ENCODE measurements at regions not wholly inside any gene's neighbourhood (a gene's known extent, or its start where the extent isn't known, plus 50 kb on each side); places are given as distances from the start of the nearest gene placed in this dataset.

DNA sequence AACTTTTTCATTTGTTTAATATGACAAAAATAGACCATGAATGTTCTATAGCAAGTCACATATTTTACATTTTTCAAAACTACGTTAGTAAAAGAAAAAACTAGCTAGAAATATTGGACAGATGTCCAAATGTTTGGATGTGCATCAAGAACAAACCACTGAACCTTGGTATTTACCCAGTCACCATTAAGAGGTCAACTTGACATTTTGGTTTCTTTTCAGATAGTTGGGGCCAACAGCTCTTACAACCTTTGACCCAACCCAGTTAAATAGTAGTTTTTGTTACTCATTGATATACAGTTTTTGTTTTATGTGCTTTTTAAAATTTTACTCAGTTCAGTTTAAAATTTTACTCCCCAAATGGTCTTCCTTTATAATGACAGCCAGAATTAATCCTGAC, 238.7 kb upstream of the TET2 start:
- intact Hi-C loops (cut with DNase I; ENCODE audit: low total_unique reads), result no loop called here
- H3K9me3 ChIP-seq, result no peaks in the 10 kb centered on the region
- no peak overlapping the region for H3K4me3 ChIP-seq
- no peaks in the 10 kb centered on the region for H3K27me3 ChIP-seq (replicated peaks in 1 of 7)
- 48 to 74% (median 70%) methylated on average over 1 of the region's 1 CpG for WGBS, 5 donors
- H3K36me3 ChIP-seq, result no peaks in the 10 kb centered on the region
- H3K4me1 ChIP-seq, result no peaks in the 10 kb centered on the region
- TF ChIP-seq, protein P1, sequence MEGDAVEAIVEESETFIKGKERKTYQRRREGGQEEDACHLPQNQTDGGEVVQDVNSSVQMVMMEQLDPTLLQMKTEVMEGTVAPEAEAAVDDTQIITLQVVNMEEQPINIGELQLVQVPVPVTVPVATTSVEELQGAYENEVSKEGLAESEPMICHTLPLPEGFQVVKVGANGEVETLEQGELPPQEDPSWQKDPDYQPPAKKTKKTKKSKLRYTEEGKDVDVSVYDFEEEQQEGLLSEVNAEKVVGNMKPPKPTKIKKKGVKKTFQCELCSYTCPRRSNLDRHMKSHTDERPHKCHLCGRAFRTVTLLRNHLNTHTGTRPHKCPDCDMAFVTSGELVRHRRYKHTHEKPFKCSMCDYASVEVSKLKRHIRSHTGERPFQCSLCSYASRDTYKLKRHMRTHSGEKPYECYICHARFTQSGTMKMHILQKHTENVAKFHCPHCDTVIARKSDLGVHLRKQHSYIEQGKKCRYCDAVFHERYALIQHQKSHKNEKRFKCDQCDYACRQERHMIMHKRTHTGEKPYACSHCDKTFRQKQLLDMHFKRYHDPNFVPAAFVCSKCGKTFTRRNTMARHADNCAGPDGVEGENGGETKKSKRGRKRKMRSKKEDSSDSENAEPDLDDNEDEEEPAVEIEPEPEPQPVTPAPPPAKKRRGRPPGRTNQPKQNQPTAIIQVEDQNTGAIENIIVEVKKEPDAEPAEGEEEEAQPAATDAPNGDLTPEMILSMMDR (IDR thresholded peaks at IDR 0.05 in 8 of 11, conservative IDR thresholded peaks at IDR 0.05 in 3 of 11), result no peak
- no peak for TF ChIP-seq POLR2AphosphoS5 (IDR thresholded peaks at IDR 0.05)
- TF ChIP-seq POLR2A (IDR thresholded peaks at IDR 0.05), result no peak
- no peak overlapping the region for H3K27ac ChIP-seq
- DNase-seq, result no peak

DNA sequence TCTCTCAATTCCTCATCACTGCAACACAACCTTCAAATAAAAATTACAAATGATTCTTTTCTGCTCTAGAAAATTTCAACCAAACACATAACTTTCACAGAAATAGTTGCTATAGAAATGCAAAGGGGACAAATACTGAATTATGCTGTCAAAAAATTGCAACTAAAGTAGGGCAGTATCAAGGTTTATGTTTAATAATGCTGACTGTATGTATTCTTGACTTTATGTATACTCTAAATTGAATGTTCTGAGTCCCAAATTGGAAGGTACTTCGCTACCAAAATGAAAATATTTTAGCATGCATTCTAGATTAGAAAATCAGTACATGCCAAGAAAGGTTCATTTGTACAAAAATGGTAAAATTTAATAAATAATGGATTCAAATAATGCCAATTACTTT, 237.3 kb upstream of the TET2 start:
- 69 to 91% (median 76%) methylated on average over 1 of the region's 1 CpG for WGBS, 5 donors
- H3K27ac ChIP-seq, result no peak overlapping the region
- H3K27me3 ChIP-seq (replicated peaks in 1 of 7), result no peaks in the 10 kb centered on the region
- TF ChIP-seq POLR2A (IDR thresholded peaks at IDR 0.05) (no peak), POLR2AphosphoS5 (IDR thresholded peaks at IDR 0.05) (no peak)
- TF ChIP-seq, protein P1 (IDR thresholded peaks at IDR 0.05 in 8 of 11, conservative IDR thresholded peaks at IDR 0.05 in 3 of 11), result no peak
- no peaks in the 10 kb centered on the region for H3K9me3 ChIP-seq
- no peaks in the 10 kb centered on the region for H3K4me1 ChIP-seq
- DNase-seq, result no peak
- intact Hi-C loops (cut with DNase I; ENCODE audit: low total_unique reads), result no loop called here
- H3K36me3 ChIP-seq, result no peaks in the 10 kb centered on the region
- no peak overlapping the region for H3K4me3 ChIP-seq

DNA sequence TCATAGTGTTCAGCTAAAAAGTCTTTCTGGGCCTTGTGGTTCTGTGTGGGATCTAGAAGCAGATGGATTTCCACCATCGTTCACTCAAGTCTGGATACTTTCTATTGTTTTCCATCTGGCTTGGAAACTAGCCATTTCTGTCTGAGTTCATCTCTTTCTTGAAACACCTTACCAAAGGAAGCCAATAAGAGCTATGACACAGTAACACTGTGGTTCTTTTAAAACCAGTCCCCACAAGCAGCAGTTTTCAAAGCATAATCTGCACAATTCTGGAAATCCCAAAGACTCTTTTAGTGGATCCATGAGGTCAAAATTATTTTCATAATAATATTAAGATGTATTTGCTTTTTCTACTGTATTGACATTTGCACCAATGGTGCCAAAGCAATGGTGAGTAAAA, 234.2 kb upstream of the TET2 start:
- no peak for DNase-seq
- H3K4me3 ChIP-seq, result no peak overlapping the region
- H3K9me3 ChIP-seq, result no peaks in the 10 kb centered on the region
- no peak overlapping the region for H3K27ac ChIP-seq
- 82 to 90% (median 86%) methylated on average over 1 of the region's 1 CpG for WGBS, 5 donors
- H3K27me3 ChIP-seq (replicated peaks in 1 of 7), result no peaks in the 10 kb centered on the region
- TF ChIP-seq POLR2AphosphoS5 (IDR thresholded peaks at IDR 0.05) (no peak), POLR2A (IDR thresholded peaks at IDR 0.05) (no peak)
- TF ChIP-seq, protein P1 (IDR thresholded peaks at IDR 0.05 in 8 of 11, conservative IDR thresholded peaks at IDR 0.05 in 3 of 11), result no peak
- no peaks in the 10 kb centered on the region for H3K4me1 ChIP-seq
- intact Hi-C loops (cut with DNase I; ENCODE audit: low total_unique reads), result no loop called here
- H3K36me3 ChIP-seq, result no peaks in the 10 kb centered on the region

DNA sequence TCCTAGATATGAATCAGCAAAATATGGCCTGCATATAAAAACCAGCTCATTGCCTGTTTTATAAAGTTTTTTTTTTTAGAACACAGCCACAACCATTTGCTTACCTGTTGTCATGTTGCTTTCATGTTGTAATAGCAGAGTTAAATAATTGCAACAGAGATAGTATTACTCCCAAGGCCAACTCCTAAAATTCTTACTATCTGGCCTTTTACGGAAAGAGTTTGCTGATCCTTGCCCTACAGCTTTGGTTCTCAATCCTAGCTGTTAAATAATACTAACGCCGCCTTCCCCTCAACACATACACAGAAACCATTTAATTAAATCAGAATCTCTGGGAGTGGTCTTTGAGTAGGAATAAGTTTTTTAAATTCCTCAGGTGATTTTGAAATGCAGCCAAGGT, 231.3 kb upstream of the TET2 start:
- WGBS, 5 donors, result 88 to 95% (median 91%) methylated on average over 3 of the region's 3 CpGs
- H3K4me1 ChIP-seq, result no peaks in the 10 kb centered on the region
- H3K9me3 ChIP-seq, result no peaks in the 10 kb centered on the region
- TF ChIP-seq, protein P1 (IDR thresholded peaks at IDR 0.05 in 8 of 11, conservative IDR thresholded peaks at IDR 0.05 in 3 of 11), result no peak
- H3K4me3 ChIP-seq, result no peak overlapping the region
- no peak for DNase-seq
- intact Hi-C loops (cut with DNase I; ENCODE audit: low total_unique reads), result no loop called here
- no peak overlapping the region for H3K27ac ChIP-seq
- no peaks in the 10 kb centered on the region for H3K36me3 ChIP-seq
- no peaks in the 10 kb centered on the region for H3K27me3 ChIP-seq (replicated peaks in 1 of 7)
